ENCODE measurements at regions not wholly inside any gene's neighbourhood (a gene's known extent, or its start where the extent isn't known, plus 50 kb on each side); places are given as distances from the start of the nearest gene placed in this dataset.

- Histone ChIP-seq H2AFZ (ENCODE audit: low read length) (no peak overlapping the region), H3K4me1 (ENCODE audit: insufficient read depth, low read length) (peaks cover 6% of the 10 kb centered on the region; the same call in 1 of the 2 replicates), H3K9me3 (ENCODE audit: low read length) (no peaks in the 10 kb centered on the region), H3K4me3 (replicated peaks in 1 of 3; ENCODE audit: insufficient read depth in 1 of 3, low read depth in 2 of 3, low read length in 3 of 3) (no peak overlapping the region), H3K27ac (ENCODE audit: extremely low read length, insufficient read depth, low read length) (no peak overlapping the region), H3K79me2 (ENCODE audit: insufficient read depth, low read length) (no peaks in the 10 kb centered on the region), H3K9ac (ENCODE audit: insufficient read depth, low read depth, low read length) (no peak overlapping the region), H3K27me3 (ENCODE audit: control insufficient read depth in 1 of 2, insufficient read depth in 2 of 2, low read length in 2 of 2) (no peaks in the 10 kb centered on the region), H3K36me3 (replicated peaks in 1 of 2; ENCODE audit: control insufficient read depth in 1 of 2, insufficient read depth in 2 of 2, low read length in 2 of 2) (no peaks in the 10 kb centered on the region), H3K4me2 (ENCODE audit: low read depth, low read length) (no peak overlapping the region), H4K20me1 (ENCODE audit: insufficient read depth, low read length) (0 out of 2 replicates have a peak, but pooled peaks cover 2% of the 10 kb centered on the region)
- no peak for FAIRE-seq
- POLR2A ChIA-PET, result no interaction called here
- DNase-seq (ENCODE audit: low spot score), result no peak
- CTCF ChIA-PET (ENCODE audit: low intra/inter-chr PET ratio, low total read pairs), result no interaction called here
- no TSS peak for BruUV-seq (replicated peaks)
- intact Hi-C loops (cut with micrococcal nuclease; ENCODE audit: unreplicated experiment) (loop anchor here (5.0 kb wide), 1 partner anchor 673 kb away; no protein-coding TSS in a partner anchor), in situ Hi-C loops (cut with HindIII; ENCODE audit: extremely low pct_ligation_motif_present, low pct_unique_long_range_greater_than_20kb) (no loop called here)
- ATAC-seq, result no peak
- TF ChIP-seq ZNF275 (CRISPR knock-in tag; IDR thresholded peaks at IDR 0.05; ENCODE audit: borderline replicate concordance), result no peak
- TF ChIP-seq TAF1 (CRISPR knock-in tag; IDR thresholded peaks at IDR 0.05), result no peak
- TF ChIP-seq ZKSCAN5 (CRISPR knock-in tag; IDR thresholded peaks at IDR 0.05), result no peak
- TF ChIP-seq TEAD3 (CRISPR knock-in tag; optimal IDR thresholded peaks at IDR 0.05; ENCODE audit: borderline replicate concordance), result no peak
- no peak for TF ChIP-seq MXD1 (CRISPR knock-in tag; IDR thresholded peaks at IDR 0.05)
- TF ChIP-seq ZNF773 (CRISPR knock-in tag; IDR thresholded peaks at IDR 0.05; ENCODE audit: borderline replicate concordance), result no peak
- no peak for TF ChIP-seq ZNF230 (CRISPR knock-in tag; IDR thresholded peaks at IDR 0.05)
- TF ChIP-seq ZNF318 (CRISPR knock-in tag; IDR thresholded peaks at IDR 0.05), result no peak
- TF ChIP-seq ZNF639 (CRISPR knock-in tag; conservative IDR thresholded peaks at IDR 0.05), result no peak
- TF ChIP-seq IRF1 (CRISPR knock-in tag; IDR thresholded peaks at IDR 0.05; ENCODE audit: low read depth), result no peak
- no peak for TF ChIP-seq RBFOX2 (IDR thresholded peaks at IDR 0.05; ENCODE audit: low read depth, low read length)
- TF ChIP-seq FOXJ3 (CRISPR knock-in tag; IDR thresholded peaks at IDR 0.05; ENCODE audit: borderline replicate concordance), result no peak
- WGBS (ENCODE audit: low lambda C conversion rate), result 67% methylated on average over 9 of the region's 9 CpGs
Observed at GRCh38 chr10:29860166-29860565, 199.2 kb downstream of the JCAD start.
